ENCODE measurements at regions not wholly inside any gene's neighbourhood (a gene's known extent, or its start where the extent isn't known, plus 50 kb on each side); places are given as distances from the start of the nearest gene placed in this dataset.

GRCh38 chr12:16730772-16731171 is 124.8 kb upstream of the LMO3 start:
- TF ChIP-seq, protein P1, sequence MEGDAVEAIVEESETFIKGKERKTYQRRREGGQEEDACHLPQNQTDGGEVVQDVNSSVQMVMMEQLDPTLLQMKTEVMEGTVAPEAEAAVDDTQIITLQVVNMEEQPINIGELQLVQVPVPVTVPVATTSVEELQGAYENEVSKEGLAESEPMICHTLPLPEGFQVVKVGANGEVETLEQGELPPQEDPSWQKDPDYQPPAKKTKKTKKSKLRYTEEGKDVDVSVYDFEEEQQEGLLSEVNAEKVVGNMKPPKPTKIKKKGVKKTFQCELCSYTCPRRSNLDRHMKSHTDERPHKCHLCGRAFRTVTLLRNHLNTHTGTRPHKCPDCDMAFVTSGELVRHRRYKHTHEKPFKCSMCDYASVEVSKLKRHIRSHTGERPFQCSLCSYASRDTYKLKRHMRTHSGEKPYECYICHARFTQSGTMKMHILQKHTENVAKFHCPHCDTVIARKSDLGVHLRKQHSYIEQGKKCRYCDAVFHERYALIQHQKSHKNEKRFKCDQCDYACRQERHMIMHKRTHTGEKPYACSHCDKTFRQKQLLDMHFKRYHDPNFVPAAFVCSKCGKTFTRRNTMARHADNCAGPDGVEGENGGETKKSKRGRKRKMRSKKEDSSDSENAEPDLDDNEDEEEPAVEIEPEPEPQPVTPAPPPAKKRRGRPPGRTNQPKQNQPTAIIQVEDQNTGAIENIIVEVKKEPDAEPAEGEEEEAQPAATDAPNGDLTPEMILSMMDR (IDR thresholded peaks at IDR 0.05; ENCODE audit: poor library complexity, severe bottlenecking): no peak
- TF ChIP-seq, protein P2, sequence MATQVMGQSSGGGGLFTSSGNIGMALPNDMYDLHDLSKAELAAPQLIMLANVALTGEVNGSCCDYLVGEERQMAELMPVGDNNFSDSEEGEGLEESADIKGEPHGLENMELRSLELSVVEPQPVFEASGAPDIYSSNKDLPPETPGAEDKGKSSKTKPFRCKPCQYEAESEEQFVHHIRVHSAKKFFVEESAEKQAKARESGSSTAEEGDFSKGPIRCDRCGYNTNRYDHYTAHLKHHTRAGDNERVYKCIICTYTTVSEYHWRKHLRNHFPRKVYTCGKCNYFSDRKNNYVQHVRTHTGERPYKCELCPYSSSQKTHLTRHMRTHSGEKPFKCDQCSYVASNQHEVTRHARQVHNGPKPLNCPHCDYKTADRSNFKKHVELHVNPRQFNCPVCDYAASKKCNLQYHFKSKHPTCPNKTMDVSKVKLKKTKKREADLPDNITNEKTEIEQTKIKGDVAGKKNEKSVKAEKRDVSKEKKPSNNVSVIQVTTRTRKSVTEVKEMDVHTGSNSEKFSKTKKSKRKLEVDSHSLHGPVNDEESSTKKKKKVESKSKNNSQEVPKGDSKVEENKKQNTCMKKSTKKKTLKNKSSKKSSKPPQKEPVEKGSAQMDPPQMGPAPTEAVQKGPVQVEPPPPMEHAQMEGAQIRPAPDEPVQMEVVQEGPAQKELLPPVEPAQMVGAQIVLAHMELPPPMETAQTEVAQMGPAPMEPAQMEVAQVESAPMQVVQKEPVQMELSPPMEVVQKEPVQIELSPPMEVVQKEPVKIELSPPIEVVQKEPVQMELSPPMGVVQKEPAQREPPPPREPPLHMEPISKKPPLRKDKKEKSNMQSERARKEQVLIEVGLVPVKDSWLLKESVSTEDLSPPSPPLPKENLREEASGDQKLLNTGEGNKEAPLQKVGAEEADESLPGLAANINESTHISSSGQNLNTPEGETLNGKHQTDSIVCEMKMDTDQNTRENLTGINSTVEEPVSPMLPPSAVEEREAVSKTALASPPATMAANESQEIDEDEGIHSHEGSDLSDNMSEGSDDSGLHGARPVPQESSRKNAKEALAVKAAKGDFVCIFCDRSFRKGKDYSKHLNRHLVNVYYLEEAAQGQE (IDR thresholded peaks at IDR 0.05; ENCODE audit: borderline replicate concordance): no peak
- TF ChIP-seq EP300 (conservative IDR thresholded peaks at IDR 0.05; ENCODE audit: poor library complexity, severe bottlenecking) (no peak), TAF1 (IDR thresholded peaks at IDR 0.05; ENCODE audit: low read depth) (no peak)

All from neural cell (in vitro differentiated cells).